Fibroblast of lung (primary cell): ENCODE measurements at regions not wholly inside any gene's neighbourhood (a gene's known extent, or its start where the extent isn't known, plus 50 kb on each side); places are given as distances from the start of the nearest gene placed in this dataset.

Source experiments
- EZH2 ChIP-seq: IDR thresholded peaks from 2 replicates; pipeline ENCODE4 v1.5.1; 2012; ENCODE audit warnings: low read length, control low read depth, mild to moderate bottlenecking; ENCODE audit errors: missing control alignments
- TF ChIP-seq, protein P1 (sequence below), 2 donors: IDR thresholded peaks in 1 of 2; conservative IDR thresholded peaks in 1 of 2; 1 replicate in 1 of 2; 2 replicates in 1 of 2; pipeline ENCODE4 v1.5.1; 2011 to 2012; ENCODE audit warnings: low read length in 2 of 2, control low read depth in 1 of 2, inconsistent platforms in 1 of 2, low read depth in 1 of 2, mild to moderate bottlenecking in 1 of 2

DNA sequence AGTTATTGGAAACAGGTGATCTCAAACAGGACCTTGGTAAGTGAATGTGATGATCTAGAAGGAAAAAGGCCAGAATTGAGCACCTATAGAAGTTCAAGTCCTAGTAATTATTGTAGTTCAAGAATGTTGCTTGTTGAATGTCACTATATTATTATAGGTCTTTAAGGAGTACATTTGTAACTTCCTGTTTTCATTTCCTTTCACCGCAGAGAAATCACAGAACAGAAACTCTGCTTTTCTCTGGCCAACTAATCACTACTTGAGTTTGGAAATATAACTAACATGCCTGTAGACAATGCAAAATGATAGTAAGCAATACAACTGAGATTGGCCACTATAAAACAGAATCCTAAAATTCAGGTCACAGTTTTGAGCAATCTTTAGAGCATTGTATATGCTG lies 61.8 kb upstream of the EFEMP1 start:
- TF ChIP-seq, protein P1, sequence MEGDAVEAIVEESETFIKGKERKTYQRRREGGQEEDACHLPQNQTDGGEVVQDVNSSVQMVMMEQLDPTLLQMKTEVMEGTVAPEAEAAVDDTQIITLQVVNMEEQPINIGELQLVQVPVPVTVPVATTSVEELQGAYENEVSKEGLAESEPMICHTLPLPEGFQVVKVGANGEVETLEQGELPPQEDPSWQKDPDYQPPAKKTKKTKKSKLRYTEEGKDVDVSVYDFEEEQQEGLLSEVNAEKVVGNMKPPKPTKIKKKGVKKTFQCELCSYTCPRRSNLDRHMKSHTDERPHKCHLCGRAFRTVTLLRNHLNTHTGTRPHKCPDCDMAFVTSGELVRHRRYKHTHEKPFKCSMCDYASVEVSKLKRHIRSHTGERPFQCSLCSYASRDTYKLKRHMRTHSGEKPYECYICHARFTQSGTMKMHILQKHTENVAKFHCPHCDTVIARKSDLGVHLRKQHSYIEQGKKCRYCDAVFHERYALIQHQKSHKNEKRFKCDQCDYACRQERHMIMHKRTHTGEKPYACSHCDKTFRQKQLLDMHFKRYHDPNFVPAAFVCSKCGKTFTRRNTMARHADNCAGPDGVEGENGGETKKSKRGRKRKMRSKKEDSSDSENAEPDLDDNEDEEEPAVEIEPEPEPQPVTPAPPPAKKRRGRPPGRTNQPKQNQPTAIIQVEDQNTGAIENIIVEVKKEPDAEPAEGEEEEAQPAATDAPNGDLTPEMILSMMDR (conservative IDR thresholded peaks at IDR 0.05 in 1 of 2, IDR thresholded peaks at IDR 0.05 in 1 of 2; ENCODE audit: low read depth in 1 of 2, low read length in 2 of 2), result no peak
- TF ChIP-seq EZH2, result no peak
